ENCODE measurements at regions not wholly inside any gene's neighbourhood (a gene's known extent, or its start where the extent isn't known, plus 50 kb on each side); places are given as distances from the start of the nearest gene placed in this dataset.

DNA sequence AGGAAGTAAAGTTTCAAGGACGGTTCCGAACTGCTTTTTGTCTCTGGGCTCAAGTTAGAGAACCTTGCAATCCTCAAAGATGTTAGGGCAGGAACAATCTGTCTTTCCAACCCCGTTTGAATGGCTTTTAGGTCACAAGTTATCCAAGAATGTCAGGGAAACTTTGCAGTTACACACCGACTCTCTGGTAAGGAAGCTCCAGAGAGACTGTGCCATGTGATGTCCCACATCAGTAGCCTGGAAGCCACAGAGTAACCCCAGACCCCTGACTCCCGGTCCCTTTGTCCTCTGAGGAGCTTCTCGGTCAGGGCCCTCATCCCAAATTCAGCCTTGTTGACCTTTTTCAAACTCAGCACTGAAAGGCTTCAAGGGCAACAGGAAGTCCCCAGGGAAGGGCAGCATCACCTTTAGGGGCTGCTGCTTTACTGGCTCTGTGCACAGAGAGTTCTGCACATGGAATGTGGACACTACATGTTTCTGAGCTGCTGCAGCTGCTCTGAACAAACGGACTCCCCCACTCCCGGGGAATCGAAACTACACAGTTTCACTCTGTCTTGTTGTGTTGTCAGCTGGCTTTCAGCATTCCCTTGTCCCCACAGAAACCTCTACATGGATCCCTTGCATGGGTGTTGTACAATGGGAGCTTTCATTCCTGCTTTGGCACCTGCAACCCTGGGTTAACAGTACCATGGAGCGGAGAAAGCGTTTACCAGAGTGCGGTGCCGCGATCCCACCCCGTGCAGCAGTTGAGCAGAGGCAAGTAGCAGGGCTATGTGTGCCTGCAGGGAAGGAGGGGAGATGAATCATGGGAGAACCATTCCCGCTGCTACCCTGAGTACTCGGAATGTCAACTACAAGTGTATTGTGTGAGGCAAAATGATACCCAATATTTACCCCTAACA, 408.2 kb upstream of the THBS1 start:
- 45% methylated on average over 16 of the region's 17 CpGs for WGBS (ENCODE audit: low lambda C conversion rate)
- intact Hi-C loops (cut with micrococcal nuclease; ENCODE audit: unreplicated experiment) (loop anchor here (1.0 to 5.0 kb wide), 6 partner anchors 44 to 408 kb away; no protein-coding TSS in a partner anchor), in situ Hi-C loops (cut with HindIII; ENCODE audit: extremely low pct_ligation_motif_present, low pct_unique_long_range_greater_than_20kb) (loop anchor here (5.0 to 10.0 kb wide), 3 partner anchors 100 to 410 kb away; partner anchors contain the start of gene THBS1)
- no peaks in the 10 kb centered on the region for H3K27me3 ChIP-seq (ENCODE audit: control insufficient read depth in 1 of 2, insufficient read depth in 2 of 2, low read length in 2 of 2)
- ChIA-PET POLR2A (interaction anchor here (1.1 to 2.4 kb wide), 7 partner anchors 9 to 584 kb away, joined by 3 to 50 read pairs (median 3); partner anchors contain the start of gene THBS1), CTCF (ENCODE audit: low intra/inter-chr PET ratio, low total read pairs) (interaction anchor here (1.1 to 3.3 kb wide), 2 partner anchors 47 to 408 kb away, joined by 3 to 26 read pairs; partner anchors contain the start of gene THBS1)
- H4K20me1 ChIP-seq (ENCODE audit: insufficient read depth, low read length), result no peaks in the 10 kb centered on the region
- H3K4me1 ChIP-seq (ENCODE audit: insufficient read depth, low read length), result peaks cover 43% of the 10 kb centered on the region
- no peaks in the 10 kb centered on the region for H3K36me3 ChIP-seq (replicated peaks in 1 of 2; ENCODE audit: control insufficient read depth in 1 of 2, insufficient read depth in 2 of 2, low read length in 2 of 2)
- peak overlapping the region; percentile 61 for H3K9ac ChIP-seq (ENCODE audit: insufficient read depth, low read depth, low read length)
- no peaks in the 10 kb centered on the region for H3K9me3 ChIP-seq (ENCODE audit: low read length)
- FAIRE-seq (peak; percentile 39), ATAC-seq (peak; percentile 93), DNase-seq (ENCODE audit: low spot score) (peak; percentile 67)
- peak overlapping the region; percentile 45 to 66 (median 48) for H3K4me3 ChIP-seq (replicated peaks in 1 of 3; ENCODE audit: insufficient read depth in 1 of 3, low read depth in 2 of 3, low read length in 3 of 3)
- peak overlapping the region; percentile 30 for H3K27ac ChIP-seq (ENCODE audit: extremely low read length, insufficient read depth, low read length)
- no TSS peak for BruUV-seq (replicated peaks)
- peak overlapping the region; percentile 60 for H3K4me2 ChIP-seq (ENCODE audit: low read depth, low read length)
- H2AFZ ChIP-seq (ENCODE audit: low read length), result peak overlapping the region; percentile 71
- no peaks in the 10 kb centered on the region for H3K79me2 ChIP-seq (ENCODE audit: insufficient read depth, low read length)
- TF ChIP-seq ZNF720 (CRISPR knock-in tag; IDR thresholded peaks at IDR 0.05) (no peak), ZNF337 (CRISPR knock-in tag; IDR thresholded peaks at IDR 0.05; ENCODE audit: borderline replicate concordance, low read depth) (no peak), CCDC6 (CRISPR knock-in tag; IDR thresholded peaks at IDR 0.05) (no peak), GABPB1 (CRISPR knock-in tag; IDR thresholded peaks at IDR 0.05) (0 out of 2 replicates have a peak, but pooled peaks have one; percentile 15), ZFX (CRISPR knock-in tag; IDR thresholded peaks at IDR 0.05; ENCODE audit: low read depth) (no peak), ZBTB42 (CRISPR knock-in tag; IDR thresholded peaks at IDR 0.05) (no peak), PATZ1 (CRISPR knock-in tag; IDR thresholded peaks at IDR 0.05) (0 out of 2 replicates have a peak, but pooled peaks have one; percentile 13), ARNT2 (CRISPR knock-in tag; IDR thresholded peaks at IDR 0.05; ENCODE audit: low read depth) (no peak), ZNF44 (CRISPR knock-in tag; IDR thresholded peaks at IDR 0.05) (0 out of 2 replicates have a peak, but pooled peaks have one; percentile 31), HHEX (CRISPR knock-in tag; IDR thresholded peaks at IDR 0.05) (no peak), WIZ (CRISPR knock-in tag; IDR thresholded peaks at IDR 0.05) (no peak), HMG20B (CRISPR knock-in tag; conservative IDR thresholded peaks at IDR 0.05) (no peak), ZNF382 (CRISPR knock-in tag; IDR thresholded peaks at IDR 0.05; ENCODE audit: borderline replicate concordance) (no peak), FOXA1 (IDR thresholded peaks at IDR 0.05) (no peak), FOXA1 (CRISPR knock-in tag; IDR thresholded peaks at IDR 0.05) (no peak), CREM (IDR thresholded peaks at IDR 0.05) (no peak), CREM (CRISPR knock-in tag; IDR thresholded peaks at IDR 0.05) (no peak), SOX6 (IDR thresholded peaks at IDR 0.05) (no peak), SOX6 (CRISPR knock-in tag; IDR thresholded peaks at IDR 0.05) (no peak), ZFAT (CRISPR knock-in tag; conservative IDR thresholded peaks at IDR 0.05) (no peak), ZNF180 (CRISPR knock-in tag; IDR thresholded peaks at IDR 0.05; ENCODE audit: borderline replicate concordance, low read depth) (no peak), SSRP1 (CRISPR knock-in tag; IDR thresholded peaks at IDR 0.05) (no peak), EP300 (IDR thresholded peaks at IDR 0.05; ENCODE audit: low read depth in 2 of 2, low read length in 2 of 2) (no peak), EP300 (CRISPR knock-in tag; IDR thresholded peaks at IDR 0.05; ENCODE audit: borderline replicate concordance) (no peak), SRF (IDR thresholded peaks at IDR 0.05; ENCODE audit: low read depth, low read length) (no peak)
